ENCODE measurements at regions not wholly inside any gene's neighbourhood (a gene's known extent, or its start where the extent isn't known, plus 50 kb on each side); places are given as distances from the start of the nearest gene placed in this dataset.

DNA sequence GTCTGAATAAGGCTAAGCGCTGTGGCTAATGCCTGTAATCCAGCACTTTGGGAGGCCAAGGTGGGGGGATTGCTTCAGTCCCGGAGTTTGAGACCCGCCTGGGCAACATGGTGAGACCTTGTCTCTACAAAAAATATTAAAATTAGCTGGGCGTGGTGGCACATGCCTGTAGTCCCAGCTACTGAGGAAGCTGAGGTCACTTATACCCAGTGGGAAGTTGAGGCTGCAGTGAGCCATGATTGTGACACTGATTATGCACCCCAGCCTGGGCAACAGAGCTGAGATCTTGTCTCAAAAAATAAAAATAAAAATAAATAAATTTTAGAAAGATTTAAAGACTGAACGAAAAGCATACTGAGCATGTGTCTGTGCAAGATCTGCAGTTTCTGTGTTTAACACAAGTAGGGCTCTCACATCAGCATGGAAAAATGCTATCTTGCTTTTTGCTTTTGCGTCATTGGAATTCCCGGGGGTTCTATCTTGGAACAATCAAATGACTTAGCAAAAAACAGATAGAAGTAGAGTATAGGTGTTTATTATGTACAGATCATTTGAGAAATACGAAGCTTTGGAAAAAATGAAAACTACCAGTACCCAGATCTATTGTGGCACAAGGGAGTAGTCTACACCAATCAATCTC lies 161.9 kb downstream of the CAPZA3 start:
- H3K36me3 ChIP-seq (ENCODE audit: control insufficient read depth, insufficient read depth, low read length) = no peaks in the 10 kb centered on the region

DNA sequence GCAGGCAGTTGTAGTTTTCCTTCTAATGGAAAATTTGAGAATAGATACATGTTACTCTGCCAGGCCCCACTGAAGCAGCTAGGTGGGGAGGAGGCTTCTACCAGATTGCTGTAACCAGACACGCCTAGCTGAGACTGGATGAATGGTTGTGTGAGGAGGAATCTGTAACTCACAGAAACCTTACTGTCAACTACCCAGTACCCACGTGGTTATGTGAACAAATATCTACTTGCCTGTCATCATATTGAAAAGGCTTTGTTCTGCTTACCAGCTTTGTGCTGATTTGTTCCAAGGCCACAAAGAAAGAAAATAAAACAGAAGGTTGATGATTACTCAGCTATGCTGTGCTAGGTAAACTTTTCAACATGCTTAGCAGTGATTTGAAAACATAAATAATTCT lies 167.2 kb downstream of the CAPZA3 start:
- TF ChIP-seq, protein P1, sequence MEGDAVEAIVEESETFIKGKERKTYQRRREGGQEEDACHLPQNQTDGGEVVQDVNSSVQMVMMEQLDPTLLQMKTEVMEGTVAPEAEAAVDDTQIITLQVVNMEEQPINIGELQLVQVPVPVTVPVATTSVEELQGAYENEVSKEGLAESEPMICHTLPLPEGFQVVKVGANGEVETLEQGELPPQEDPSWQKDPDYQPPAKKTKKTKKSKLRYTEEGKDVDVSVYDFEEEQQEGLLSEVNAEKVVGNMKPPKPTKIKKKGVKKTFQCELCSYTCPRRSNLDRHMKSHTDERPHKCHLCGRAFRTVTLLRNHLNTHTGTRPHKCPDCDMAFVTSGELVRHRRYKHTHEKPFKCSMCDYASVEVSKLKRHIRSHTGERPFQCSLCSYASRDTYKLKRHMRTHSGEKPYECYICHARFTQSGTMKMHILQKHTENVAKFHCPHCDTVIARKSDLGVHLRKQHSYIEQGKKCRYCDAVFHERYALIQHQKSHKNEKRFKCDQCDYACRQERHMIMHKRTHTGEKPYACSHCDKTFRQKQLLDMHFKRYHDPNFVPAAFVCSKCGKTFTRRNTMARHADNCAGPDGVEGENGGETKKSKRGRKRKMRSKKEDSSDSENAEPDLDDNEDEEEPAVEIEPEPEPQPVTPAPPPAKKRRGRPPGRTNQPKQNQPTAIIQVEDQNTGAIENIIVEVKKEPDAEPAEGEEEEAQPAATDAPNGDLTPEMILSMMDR (IDR thresholded peaks at IDR 0.05; ENCODE audit: insufficient read depth, low read length, poor library complexity, severe bottlenecking) = no peak
- H3K4me3 ChIP-seq (ENCODE audit: low read depth, low read length) = no peak overlapping the region
- H3K27me3 ChIP-seq (ENCODE audit: control insufficient read depth, insufficient read depth, low read length) = no peaks in the 10 kb centered on the region
- no peak for DNase-seq (ENCODE audit: low read depth)
- H3K36me3 ChIP-seq (ENCODE audit: control insufficient read depth, insufficient read depth, low read length) = no peaks in the 10 kb centered on the region

More for the DNA sequence above, 161.9 kb downstream of the CAPZA3 start:
- TF ChIP-seq, protein P1 (IDR thresholded peaks at IDR 0.05; ENCODE audit: insufficient read depth, low read length, poor library complexity, severe bottlenecking) = no peak
- no peak for DNase-seq (ENCODE audit: low read depth)
- no peaks in the 10 kb centered on the region for H3K27me3 ChIP-seq (ENCODE audit: control insufficient read depth, insufficient read depth, low read length)
- no peak overlapping the region for H3K4me3 ChIP-seq (ENCODE audit: low read depth, low read length)

DNA sequence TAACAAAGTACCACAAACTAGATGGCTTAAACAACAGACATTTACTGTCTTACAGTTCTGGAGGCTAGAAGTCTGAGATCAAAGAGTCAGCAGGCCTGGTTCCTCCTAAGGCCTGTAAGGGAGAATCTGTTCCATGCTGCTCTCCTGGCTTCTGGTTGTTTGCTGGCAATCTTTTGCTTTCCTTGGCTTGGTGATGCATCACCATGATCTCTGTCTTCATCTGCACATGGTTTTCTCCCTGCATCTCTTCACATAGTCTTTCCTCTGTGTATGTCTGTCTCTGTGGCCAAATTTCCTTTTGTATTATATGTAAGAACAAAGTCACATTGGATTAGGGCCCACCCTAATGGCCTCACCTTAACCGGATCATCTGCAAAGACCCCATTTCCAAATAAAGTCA lies 168.5 kb downstream of the CAPZA3 start:
- H3K4me3 ChIP-seq (ENCODE audit: low read depth, low read length) = no peak overlapping the region
- H3K27me3 ChIP-seq (ENCODE audit: control insufficient read depth, insufficient read depth, low read length) = no peaks in the 10 kb centered on the region
- no peaks in the 10 kb centered on the region for H3K36me3 ChIP-seq (ENCODE audit: control insufficient read depth, insufficient read depth, low read length)
- no peak for DNase-seq (ENCODE audit: low read depth)
- TF ChIP-seq, protein P1 (IDR thresholded peaks at IDR 0.05; ENCODE audit: insufficient read depth, low read length, poor library complexity, severe bottlenecking) = no peak

DNA sequence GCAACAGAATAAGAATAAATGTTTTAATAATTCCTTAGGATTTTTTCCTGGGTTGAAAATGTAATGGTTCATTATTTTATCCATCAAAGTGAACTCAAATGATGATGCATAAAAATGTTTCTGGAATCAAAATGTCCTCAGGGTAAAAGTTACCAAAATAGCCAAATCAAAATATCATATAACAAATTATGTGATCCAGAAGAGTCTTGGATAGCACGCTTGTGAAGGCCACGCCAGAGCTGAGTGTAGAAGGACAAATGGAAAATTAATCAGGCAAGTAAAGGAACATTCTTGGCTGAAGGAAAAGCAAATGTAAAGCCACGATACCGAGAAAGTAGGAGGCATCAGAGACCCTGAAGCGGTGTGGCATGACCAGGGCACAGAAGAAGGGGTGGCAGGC lies 169.2 kb downstream of the CAPZA3 start:
- Histone ChIP-seq H3K4me3 (ENCODE audit: low read depth, low read length) (no peak overlapping the region), H3K36me3 (ENCODE audit: control insufficient read depth, insufficient read depth, low read length) (no peaks in the 10 kb centered on the region), H3K27me3 (ENCODE audit: control insufficient read depth, insufficient read depth, low read length) (no peaks in the 10 kb centered on the region)
- TF ChIP-seq, protein P1 (IDR thresholded peaks at IDR 0.05; ENCODE audit: insufficient read depth, low read length, poor library complexity, severe bottlenecking) = no peak
- no peak for DNase-seq (ENCODE audit: low read depth)

DNA sequence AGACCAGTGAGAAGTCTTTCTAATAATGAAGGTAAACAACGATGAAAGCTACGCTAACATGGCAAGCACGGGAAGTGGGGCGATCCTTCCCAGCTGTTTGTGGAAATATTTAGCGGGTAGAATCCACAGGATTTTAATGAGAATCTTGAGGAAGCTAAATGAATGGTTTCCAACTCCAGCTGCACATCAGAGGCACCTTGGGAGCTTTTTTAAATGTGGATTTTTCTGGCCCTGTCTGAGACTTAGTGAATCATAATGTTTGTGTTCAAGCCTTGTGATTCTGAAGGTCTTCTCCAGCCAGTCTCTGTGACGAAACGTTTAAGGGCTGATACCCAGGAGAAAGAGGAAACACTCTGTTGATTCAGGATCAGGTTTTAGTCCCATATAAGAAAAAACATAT lies 169.8 kb downstream of the CAPZA3 start:
- DNase-seq (ENCODE audit: low read depth) = no peak
- Histone ChIP-seq H3K27me3 (ENCODE audit: control insufficient read depth, insufficient read depth, low read length) (no peaks in the 10 kb centered on the region), H3K4me3 (ENCODE audit: low read depth, low read length) (no peak overlapping the region), H3K36me3 (ENCODE audit: control insufficient read depth, insufficient read depth, low read length) (no peaks in the 10 kb centered on the region)
- TF ChIP-seq, protein P1 (IDR thresholded peaks at IDR 0.05; ENCODE audit: insufficient read depth, low read length, poor library complexity, severe bottlenecking) = no peak

DNA sequence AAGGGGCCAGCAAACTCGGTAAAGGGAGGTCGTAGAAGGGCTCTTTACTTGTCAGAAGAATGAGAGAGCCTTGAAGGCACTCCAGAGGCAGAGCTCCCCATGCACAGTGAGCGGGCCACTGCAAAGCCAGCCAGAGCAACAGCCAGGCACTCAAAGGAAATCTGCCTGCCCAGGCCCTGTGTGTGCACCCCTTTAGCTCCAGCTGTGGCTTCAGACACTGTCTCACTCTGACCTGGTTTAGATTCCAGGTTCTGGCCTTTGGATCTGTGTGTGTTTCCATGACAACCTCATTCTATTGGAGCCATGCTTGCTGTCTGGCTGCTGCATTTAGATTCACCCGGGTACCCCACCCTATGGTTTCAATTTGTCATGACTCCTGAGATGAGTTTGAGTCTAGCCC lies 170.3 kb downstream of the CAPZA3 start:
- no peak for DNase-seq (ENCODE audit: low read depth)
- Histone ChIP-seq H3K27me3 (ENCODE audit: control insufficient read depth, insufficient read depth, low read length) (no peaks in the 10 kb centered on the region), H3K36me3 (ENCODE audit: control insufficient read depth, insufficient read depth, low read length) (no peaks in the 10 kb centered on the region), H3K4me3 (ENCODE audit: low read depth, low read length) (no peak overlapping the region)
- TF ChIP-seq, protein P1 (IDR thresholded peaks at IDR 0.05; ENCODE audit: insufficient read depth, low read length, poor library complexity, severe bottlenecking) = no peak
